ENCODE measurements at regions not wholly inside any gene's neighbourhood (a gene's known extent, or its start where the extent isn't known, plus 50 kb on each side); places are given as distances from the start of the nearest gene placed in this dataset.

DNA sequence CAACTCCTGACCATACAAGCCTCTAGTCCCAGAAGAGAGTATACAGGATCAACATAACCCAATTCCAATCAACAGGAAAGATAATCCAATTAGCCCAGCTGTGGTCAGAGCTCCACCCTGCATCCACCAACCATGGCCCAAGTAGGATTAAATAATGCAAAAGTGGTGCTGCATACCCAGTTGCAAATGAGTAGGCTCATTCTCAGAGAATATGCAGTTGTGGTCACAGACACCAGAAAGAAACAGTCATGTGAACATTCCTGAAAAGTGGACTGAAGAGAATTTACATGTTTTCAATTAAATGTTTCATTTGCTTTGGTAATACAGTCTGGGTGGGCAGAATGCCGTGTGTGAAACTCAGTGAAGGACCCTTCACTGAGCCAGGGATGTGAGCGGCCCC lies 167.2 kb upstream of the BMP4 start:
- Histone ChIP-seq H3K9ac (ENCODE audit: control insufficient read depth, extremely low read depth, insufficient read depth, low read length) (no peak overlapping the region), H3K36me3 (ENCODE audit: control insufficient read depth in 2 of 2, extremely low read depth in 1 of 2, insufficient read depth in 2 of 2, low read length in 2 of 2) (no peaks in the 10 kb centered on the region), H2AFZ (ENCODE audit: control insufficient read depth, low read length) (no peak overlapping the region), H3K4me2 (ENCODE audit: control insufficient read depth, extremely low read depth, insufficient read depth, low read depth, low read length) (no peak overlapping the region), H4K20me1 (ENCODE audit: control insufficient read depth, extremely low read depth, insufficient read depth, low read length) (no peaks in the 10 kb centered on the region), H3K9me1 (ENCODE audit: control insufficient read depth, extremely low read depth, insufficient read depth, low read length) (no peaks in the 10 kb centered on the region), H3K79me2 (ENCODE audit: control insufficient read depth, insufficient read depth, low read length) (no peaks in the 10 kb centered on the region), H3K27me3 (ENCODE audit: control insufficient read depth, extremely low read depth, insufficient read depth, low read length) (no peaks in the 10 kb centered on the region), H3K27ac (ENCODE audit: control insufficient read depth, insufficient read depth, low read length) (no peak overlapping the region), H3K9me3 (ENCODE audit: control insufficient read depth, low read depth, low read length) (no peaks in the 10 kb centered on the region), H3K4me3 (ENCODE audit: control insufficient read depth in 2 of 3, extremely low read depth in 1 of 3, insufficient read depth in 2 of 3, low read depth in 1 of 3, low read length in 3 of 3) (no peak overlapping the region), H3K4me1 (ENCODE audit: control insufficient read depth, extremely low read depth, insufficient read depth, low read length) (no peaks in the 10 kb centered on the region)
- no peak for FAIRE-seq
- TF ChIP-seq, protein P1, sequence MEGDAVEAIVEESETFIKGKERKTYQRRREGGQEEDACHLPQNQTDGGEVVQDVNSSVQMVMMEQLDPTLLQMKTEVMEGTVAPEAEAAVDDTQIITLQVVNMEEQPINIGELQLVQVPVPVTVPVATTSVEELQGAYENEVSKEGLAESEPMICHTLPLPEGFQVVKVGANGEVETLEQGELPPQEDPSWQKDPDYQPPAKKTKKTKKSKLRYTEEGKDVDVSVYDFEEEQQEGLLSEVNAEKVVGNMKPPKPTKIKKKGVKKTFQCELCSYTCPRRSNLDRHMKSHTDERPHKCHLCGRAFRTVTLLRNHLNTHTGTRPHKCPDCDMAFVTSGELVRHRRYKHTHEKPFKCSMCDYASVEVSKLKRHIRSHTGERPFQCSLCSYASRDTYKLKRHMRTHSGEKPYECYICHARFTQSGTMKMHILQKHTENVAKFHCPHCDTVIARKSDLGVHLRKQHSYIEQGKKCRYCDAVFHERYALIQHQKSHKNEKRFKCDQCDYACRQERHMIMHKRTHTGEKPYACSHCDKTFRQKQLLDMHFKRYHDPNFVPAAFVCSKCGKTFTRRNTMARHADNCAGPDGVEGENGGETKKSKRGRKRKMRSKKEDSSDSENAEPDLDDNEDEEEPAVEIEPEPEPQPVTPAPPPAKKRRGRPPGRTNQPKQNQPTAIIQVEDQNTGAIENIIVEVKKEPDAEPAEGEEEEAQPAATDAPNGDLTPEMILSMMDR (optimal IDR thresholded peaks at IDR 0.05 in 1 of 3, IDR thresholded peaks at IDR 0.05 in 1 of 3, conservative IDR thresholded peaks at IDR 0.05 in 1 of 3; ENCODE audit: extremely low read depth in 1 of 3, insufficient read depth in 2 of 3, low read length in 3 of 3) = no peak
- no peak for TF ChIP-seq EZH2 (IDR thresholded peaks at IDR 0.05; ENCODE audit: low read length)
- DNase-seq (ENCODE audit: low read depth, low spot score) = no peak
- dilution Hi-C loops (cut with MboI; ENCODE audit: extremely low pct_ligation_motif_present, low sequenced_read_pairs) = no loop called here

DNA sequence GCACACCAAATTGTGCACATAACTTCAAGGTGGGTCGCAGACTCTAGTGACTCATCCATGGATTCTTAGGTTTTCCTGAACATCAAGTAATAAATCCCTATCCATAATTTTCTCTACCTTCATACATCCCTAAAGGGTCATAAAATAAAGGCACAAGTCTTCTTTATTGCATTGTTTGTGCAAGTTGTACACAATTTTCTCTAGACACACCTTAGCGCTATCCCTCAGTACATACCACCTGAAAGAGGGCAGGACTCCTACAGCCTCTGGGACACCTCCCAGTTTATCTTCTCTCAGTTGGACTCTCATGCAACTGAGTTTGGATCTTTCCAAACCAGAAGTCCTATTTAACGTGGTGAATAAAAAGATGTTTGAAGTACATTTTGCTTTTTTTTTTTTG lies 168.5 kb upstream of the BMP4 start:
- no peaks in the 10 kb centered on the region for H3K27me3 ChIP-seq (ENCODE audit: control insufficient read depth, extremely low read depth, insufficient read depth, low read length)
- H3K36me3 ChIP-seq (ENCODE audit: control insufficient read depth in 2 of 2, extremely low read depth in 1 of 2, insufficient read depth in 2 of 2, low read length in 2 of 2) = no peaks in the 10 kb centered on the region
- no peak overlapping the region for H3K27ac ChIP-seq (ENCODE audit: control insufficient read depth, insufficient read depth, low read length)
- H2AFZ ChIP-seq (ENCODE audit: control insufficient read depth, low read length) = no peak overlapping the region
- H3K4me1 ChIP-seq (ENCODE audit: control insufficient read depth, extremely low read depth, insufficient read depth, low read length) = no peaks in the 10 kb centered on the region
- DNase-seq (ENCODE audit: low read depth, low spot score) = no peak
- no peaks in the 10 kb centered on the region for H3K79me2 ChIP-seq (ENCODE audit: control insufficient read depth, insufficient read depth, low read length)
- no peaks in the 10 kb centered on the region for H4K20me1 ChIP-seq (ENCODE audit: control insufficient read depth, extremely low read depth, insufficient read depth, low read length)
- FAIRE-seq = no peak
- no peak overlapping the region for H3K4me2 ChIP-seq (ENCODE audit: control insufficient read depth, extremely low read depth, insufficient read depth, low read depth, low read length)
- no peak overlapping the region for H3K4me3 ChIP-seq (ENCODE audit: control insufficient read depth in 2 of 3, extremely low read depth in 1 of 3, insufficient read depth in 2 of 3, low read depth in 1 of 3, low read length in 3 of 3)
- TF ChIP-seq EZH2 (IDR thresholded peaks at IDR 0.05; ENCODE audit: low read length) = no peak
- TF ChIP-seq, protein P1 (optimal IDR thresholded peaks at IDR 0.05 in 1 of 3, IDR thresholded peaks at IDR 0.05 in 1 of 3, conservative IDR thresholded peaks at IDR 0.05 in 1 of 3; ENCODE audit: extremely low read depth in 1 of 3, insufficient read depth in 2 of 3, low read length in 3 of 3) = no peak
- H3K9me1 ChIP-seq (ENCODE audit: control insufficient read depth, extremely low read depth, insufficient read depth, low read length) = no peaks in the 10 kb centered on the region
- no peak overlapping the region for H3K9ac ChIP-seq (ENCODE audit: control insufficient read depth, extremely low read depth, insufficient read depth, low read length)
- H3K9me3 ChIP-seq (ENCODE audit: control insufficient read depth, low read depth, low read length) = no peaks in the 10 kb centered on the region
- dilution Hi-C loops (cut with MboI; ENCODE audit: extremely low pct_ligation_motif_present, low sequenced_read_pairs) = no loop called here
